GM12875 (cell line): ENCODE measurements at regions not wholly inside any gene's neighbourhood (a gene's known extent, or its start where the extent isn't known, plus 50 kb on each side); places are given as distances from the start of the nearest gene placed in this dataset.
"Not testable (repeated sequence)": the region's sequence is repeated elsewhere in the genome, so short reads cannot be mapped to it uniquely, and the experiment has no call there.

Experiments
- H3K4me3 ChIP-seq: one replicate; pipeline ENCODE4 v1.5.1; 2011; ENCODE audit warnings: low read depth, low read length, control low read depth
- CTCF ChIP-seq: IDR thresholded peaks from 2 replicates; pipeline ENCODE4 v1.5.1; 2011; ENCODE audit warnings: low read depth, mild to moderate bottlenecking, control low read depth, inconsistent platforms, low read length, moderate library complexity, borderline replicate concordance; ENCODE audit not compliant: insufficient read depth

- no peak for TF ChIP-seq CTCF
- H3K4me3 ChIP-seq: no peak overlapping the region
These were observed 140.0 kb upstream of the POU3F1 start for GRCh38 chr1:38186566-38186965.

GRCh38 chr1:38185913-38186312, 139.3 kb upstream of the POU3F1 start:
- no peak overlapping the region for H3K4me3 ChIP-seq
- no peak for TF ChIP-seq CTCF

- no peak for TF ChIP-seq CTCF
- H3K4me3 ChIP-seq: no peak overlapping the region
These were observed 137.2 kb upstream of the POU3F1 start for GRCh38 chr1:38183747-38184146.

GRCh38 chr1:38183096-38183495, 136.5 kb upstream of the POU3F1 start:
- TF ChIP-seq CTCF: no peak
- H3K4me3 ChIP-seq: no peak overlapping the region

GRCh38 chr1:38180388-38180787, 133.8 kb upstream of the POU3F1 start:
- not testable (repeated sequence) for H3K4me3 ChIP-seq

GRCh38 chr1:38179483-38179882, 132.9 kb upstream of the POU3F1 start:
- no peak for TF ChIP-seq CTCF
- H3K4me3 ChIP-seq: no peak overlapping the region

- no peak for TF ChIP-seq CTCF
- H3K4me3 ChIP-seq: no peak overlapping the region
These were observed 131.6 kb upstream of the POU3F1 start for GRCh38 chr1:38178216-38178615.

GRCh38 chr1:38175121-38175520, 128.5 kb upstream of the POU3F1 start:
- H3K4me3 ChIP-seq: no peak overlapping the region
- TF ChIP-seq CTCF: no peak
